A204.1 (cell line): ENCODE measurements at regions not wholly inside any gene's neighbourhood (a gene's known extent, or its start where the extent isn't known, plus 50 kb on each side); places are given as distances from the start of the nearest gene placed in this dataset.
"Not testable (repeated sequence)": the region's sequence is repeated elsewhere in the genome, so short reads cannot be mapped to it uniquely, and the experiment has no call there.

ENCODE experiments used
- FAIRE-seq: peaks from 2 replicates; lab custom pipeline; 2012; peaks lifted over from hg19 to GRCh38; lab: Jason Lieb, UNC

GRCh38 chr2:234722176-234722575 is 225.3 kb upstream of the ARL4C start:
- FAIRE-seq, result peak; percentile 25

GRCh38 chr2:234719116-234719716 is 222.3 kb upstream of the ARL4C start:
- no peak for FAIRE-seq

- no peak for FAIRE-seq
Observed at GRCh38 chr2:234716271-234716670, 219.4 kb upstream of the ARL4C start.

- FAIRE-seq, result no peak
Observed at GRCh38 chr2:234715671-234716250, 218.9 kb upstream of the ARL4C start.

- FAIRE-seq, result no peak
Observed at GRCh38 chr2:234714711-234715110, 217.8 kb upstream of the ARL4C start.

- FAIRE-seq, result no peak
Observed at GRCh38 chr2:234712421-234712935, 215.6 kb upstream of the ARL4C start.

GRCh38 chr2:234711308-234711707 is 214.4 kb upstream of the ARL4C start:
- no peak for FAIRE-seq

- no peak for FAIRE-seq
Observed at GRCh38 chr2:234710587-234710986, 213.7 kb upstream of the ARL4C start.

GRCh38 chr2:234710066-234710465 is 213.2 kb upstream of the ARL4C start:
- FAIRE-seq, result no peak

- FAIRE-seq, result no peak
Observed at GRCh38 chr2:234708717-234709116, 211.8 kb upstream of the ARL4C start.

- FAIRE-seq, result no peak
Observed at GRCh38 chr2:234708091-234708683, 211.3 kb upstream of the ARL4C start.

GRCh38 chr2:234706086-234706485 is 209.2 kb upstream of the ARL4C start:
- FAIRE-seq, result no peak

GRCh38 chr2:234705108-234705507 is 208.2 kb upstream of the ARL4C start:
- no peak for FAIRE-seq

GRCh38 chr2:234703258-234703657 is 206.4 kb upstream of the ARL4C start:
- FAIRE-seq, result no peak

- no peak for FAIRE-seq
Observed at GRCh38 chr2:234702731-234703225, 205.9 kb upstream of the ARL4C start.

- FAIRE-seq, result no peak
Observed at GRCh38 chr2:234701841-234702240, 205.0 kb upstream of the ARL4C start.

GRCh38 chr2:234701421-234701820 is 204.5 kb upstream of the ARL4C start:
- no peak for FAIRE-seq

GRCh38 chr2:234699456-234699855 is 202.6 kb upstream of the ARL4C start:
- no peak for FAIRE-seq

- not testable (repeated sequence) for FAIRE-seq
Observed at GRCh38 chr2:234697300-234697876, 200.5 kb upstream of the ARL4C start.

- FAIRE-seq, result no peak
Observed at GRCh38 chr2:234695981-234696380, 199.1 kb upstream of the ARL4C start.

- FAIRE-seq, result no peak
Observed at GRCh38 chr2:234694244-234695013, 197.5 kb upstream of the ARL4C start.

- not testable (repeated sequence) for FAIRE-seq
Observed at GRCh38 chr2:234693681-234694190, 196.9 kb upstream of the ARL4C start.
